Esophagus muscularis mucosa (tissue), 3 donors: ENCODE measurements at regions not wholly inside any gene's neighbourhood (a gene's known extent, or its start where the extent isn't known, plus 50 kb on each side); places are given as distances from the start of the nearest gene placed in this dataset.

ENCODE experiments used
- EP300 ChIP-seq: sonication (generic); formaldehyde crosslinking; IDR thresholded peaks from one replicate; pipeline ENCODE4 v1.6.1; 2017; ENCODE audit warnings: antibody characterized with exemption
- TF ChIP-seq, protein P1 (sequence below), 3 experiments: fragments of 200-600 bp in 2 of 3; fragments of 450-650 bp in 1 of 3; sonication (generic) in 2 of 3; IDR thresholded peaks; one replicate each; pipeline ENCODE4 v1.5.1; 2017 to 2019; ENCODE audit warnings: antibody characterized with exemption in 3 of 3, mild to moderate bottlenecking in 2 of 3, moderate library complexity in 1 of 3

DNA sequence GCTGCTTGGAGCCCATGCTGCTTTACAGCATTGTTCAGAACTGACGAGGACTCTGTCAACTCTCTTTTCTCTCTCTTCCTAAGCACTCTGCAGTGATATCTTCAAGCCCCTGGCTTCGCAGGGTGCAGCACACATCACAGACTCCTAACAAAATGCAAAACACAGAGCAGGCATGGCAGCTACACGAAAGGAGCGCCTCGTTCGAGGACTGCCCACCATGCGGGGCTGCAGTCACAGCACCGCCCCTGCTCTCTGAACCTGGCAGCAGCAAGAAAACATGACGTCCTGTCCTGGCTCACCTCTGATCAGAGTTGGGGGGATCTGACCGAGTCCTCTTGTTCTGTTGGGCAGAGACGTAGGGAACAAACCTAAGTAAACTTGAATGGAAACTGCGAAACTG is 281.7 kb downstream of the CDH26 start:
- TF ChIP-seq, protein P1, sequence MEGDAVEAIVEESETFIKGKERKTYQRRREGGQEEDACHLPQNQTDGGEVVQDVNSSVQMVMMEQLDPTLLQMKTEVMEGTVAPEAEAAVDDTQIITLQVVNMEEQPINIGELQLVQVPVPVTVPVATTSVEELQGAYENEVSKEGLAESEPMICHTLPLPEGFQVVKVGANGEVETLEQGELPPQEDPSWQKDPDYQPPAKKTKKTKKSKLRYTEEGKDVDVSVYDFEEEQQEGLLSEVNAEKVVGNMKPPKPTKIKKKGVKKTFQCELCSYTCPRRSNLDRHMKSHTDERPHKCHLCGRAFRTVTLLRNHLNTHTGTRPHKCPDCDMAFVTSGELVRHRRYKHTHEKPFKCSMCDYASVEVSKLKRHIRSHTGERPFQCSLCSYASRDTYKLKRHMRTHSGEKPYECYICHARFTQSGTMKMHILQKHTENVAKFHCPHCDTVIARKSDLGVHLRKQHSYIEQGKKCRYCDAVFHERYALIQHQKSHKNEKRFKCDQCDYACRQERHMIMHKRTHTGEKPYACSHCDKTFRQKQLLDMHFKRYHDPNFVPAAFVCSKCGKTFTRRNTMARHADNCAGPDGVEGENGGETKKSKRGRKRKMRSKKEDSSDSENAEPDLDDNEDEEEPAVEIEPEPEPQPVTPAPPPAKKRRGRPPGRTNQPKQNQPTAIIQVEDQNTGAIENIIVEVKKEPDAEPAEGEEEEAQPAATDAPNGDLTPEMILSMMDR (IDR thresholded peaks at IDR 0.05) = no peak
- TF ChIP-seq EP300 = no peak
